ENCODE measurements at regions not wholly inside any gene's neighbourhood (a gene's known extent, or its start where the extent isn't known, plus 50 kb on each side); places are given as distances from the start of the nearest gene placed in this dataset.

DNA sequence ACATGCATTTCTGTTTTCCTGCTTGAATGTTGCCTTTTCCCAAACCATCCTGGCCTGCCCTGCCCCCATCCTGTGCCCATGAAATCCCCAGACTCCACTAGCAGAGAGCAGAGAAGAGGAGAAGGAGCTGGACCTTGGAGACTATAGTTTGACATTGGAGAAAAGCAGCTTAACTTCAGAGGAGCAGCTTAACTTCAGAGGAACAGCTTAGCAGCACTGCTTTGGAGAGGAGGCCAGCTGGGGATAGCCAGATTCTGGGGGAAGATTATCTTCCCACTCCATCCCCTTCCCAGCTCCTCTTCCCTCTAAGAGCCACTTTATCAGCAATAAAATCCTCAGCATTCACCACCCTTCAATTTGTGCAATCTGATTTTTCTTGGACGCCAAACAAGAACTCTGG is 443.0 kb downstream of the PCDH10 start:
- no peaks in the 10 kb centered on the region for H3K9me3 ChIP-seq
- no peak for TF ChIP-seq POLR2A (IDR thresholded peaks at IDR 0.05)
- no peak for TF ChIP-seq POLR2AphosphoS5 (IDR thresholded peaks at IDR 0.05)
- TF ChIP-seq, protein P1, sequence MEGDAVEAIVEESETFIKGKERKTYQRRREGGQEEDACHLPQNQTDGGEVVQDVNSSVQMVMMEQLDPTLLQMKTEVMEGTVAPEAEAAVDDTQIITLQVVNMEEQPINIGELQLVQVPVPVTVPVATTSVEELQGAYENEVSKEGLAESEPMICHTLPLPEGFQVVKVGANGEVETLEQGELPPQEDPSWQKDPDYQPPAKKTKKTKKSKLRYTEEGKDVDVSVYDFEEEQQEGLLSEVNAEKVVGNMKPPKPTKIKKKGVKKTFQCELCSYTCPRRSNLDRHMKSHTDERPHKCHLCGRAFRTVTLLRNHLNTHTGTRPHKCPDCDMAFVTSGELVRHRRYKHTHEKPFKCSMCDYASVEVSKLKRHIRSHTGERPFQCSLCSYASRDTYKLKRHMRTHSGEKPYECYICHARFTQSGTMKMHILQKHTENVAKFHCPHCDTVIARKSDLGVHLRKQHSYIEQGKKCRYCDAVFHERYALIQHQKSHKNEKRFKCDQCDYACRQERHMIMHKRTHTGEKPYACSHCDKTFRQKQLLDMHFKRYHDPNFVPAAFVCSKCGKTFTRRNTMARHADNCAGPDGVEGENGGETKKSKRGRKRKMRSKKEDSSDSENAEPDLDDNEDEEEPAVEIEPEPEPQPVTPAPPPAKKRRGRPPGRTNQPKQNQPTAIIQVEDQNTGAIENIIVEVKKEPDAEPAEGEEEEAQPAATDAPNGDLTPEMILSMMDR (IDR thresholded peaks at IDR 0.05), result no peak
- TF ChIP-seq EP300 (IDR thresholded peaks at IDR 0.05; ENCODE audit: low read depth), result no peak
- no peak for DNase-seq
- no peak overlapping the region for H3K27ac ChIP-seq
- in situ Hi-C loops (cut with MboI; ENCODE audit: low pct_ligation_motif_present in 1 of 4, low pct_unique_long_range_greater_than_20kb in 1 of 4, low sequenced_read_pairs in 3 of 4) (no loop called here), intact Hi-C loops (cut with DNase I; ENCODE audit: low total_unique reads) (no loop called here)
- no peaks in the 10 kb centered on the region for H3K27me3 ChIP-seq
- H3K4me1 ChIP-seq, result no peaks in the 10 kb centered on the region
- H3K4me3 ChIP-seq, result no peak overlapping the region
- no peaks in the 10 kb centered on the region for H3K36me3 ChIP-seq
- WGBS, 2 donors (ENCODE audit: low coverage in 1 of 2), result 90 to 100% methylated on average over 1 of the region's 1 CpG

DNA sequence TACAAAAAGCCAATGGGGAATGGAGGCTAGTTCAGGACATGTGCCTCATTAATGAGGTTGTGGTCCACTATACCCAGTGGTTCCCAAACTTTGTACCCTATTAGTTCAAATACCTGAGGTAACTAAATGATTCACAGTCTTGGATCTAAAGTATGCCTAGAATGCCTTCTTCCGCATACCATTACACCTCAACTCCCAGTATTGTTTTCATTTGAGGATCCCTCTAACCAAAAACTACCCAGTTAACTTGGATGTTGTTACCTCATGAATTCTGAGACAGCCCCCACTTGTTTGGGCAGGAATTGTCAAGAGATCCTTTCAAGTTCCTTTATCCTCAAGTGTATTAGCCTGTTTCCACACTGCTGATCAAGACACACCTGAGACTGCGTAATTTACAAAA is 439.2 kb downstream of the PCDH10 start:
- no peaks in the 10 kb centered on the region for H3K9me3 ChIP-seq
- no peaks in the 10 kb centered on the region for H3K27me3 ChIP-seq
- H3K4me3 ChIP-seq, result no peak overlapping the region
- 96 to 100% methylated on average over 2 of the region's 2 CpGs for whole genome bisulfite sequencing, 2 donors (ENCODE audit: low coverage in 1 of 2)
- H3K4me1 ChIP-seq, result no peaks in the 10 kb centered on the region
- H3K27ac ChIP-seq, result no peak overlapping the region
- no peak for DNase-seq
- no peak for TF ChIP-seq EP300 (IDR thresholded peaks at IDR 0.05; ENCODE audit: low read depth)
- TF ChIP-seq, protein P1 (IDR thresholded peaks at IDR 0.05), result no peak
- no peak for TF ChIP-seq POLR2A (IDR thresholded peaks at IDR 0.05)
- TF ChIP-seq POLR2AphosphoS5 (IDR thresholded peaks at IDR 0.05), result no peak
- in situ Hi-C loops (cut with MboI; ENCODE audit: low pct_ligation_motif_present in 1 of 4, low pct_unique_long_range_greater_than_20kb in 1 of 4, low sequenced_read_pairs in 3 of 4), result no loop called here
- no peaks in the 10 kb centered on the region for H3K36me3 ChIP-seq
- intact Hi-C loops (cut with DNase I; ENCODE audit: low total_unique reads), result no loop called here

DNA sequence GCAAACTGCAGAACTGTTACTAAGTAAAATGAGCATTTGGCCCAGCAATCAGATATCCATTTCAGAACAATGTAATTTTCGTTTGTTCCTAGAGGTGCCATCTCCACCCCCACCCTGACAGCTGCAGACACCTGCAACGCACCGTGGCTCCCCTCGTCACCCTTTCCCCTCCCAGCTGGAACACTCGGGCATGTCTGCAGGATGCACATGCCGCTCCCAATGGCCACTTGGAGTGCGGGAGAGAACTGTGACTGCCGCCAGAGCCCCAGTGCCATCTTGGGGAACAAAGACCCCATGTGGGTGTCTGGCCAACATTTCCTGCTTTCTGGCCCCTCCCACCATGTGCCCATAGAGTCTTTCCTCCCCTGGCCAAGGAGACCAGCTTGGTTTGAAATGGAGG is 436.2 kb downstream of the PCDH10 start:
- intact Hi-C loops (cut with DNase I; ENCODE audit: low total_unique reads), result no loop called here
- in situ Hi-C loops (cut with MboI; ENCODE audit: low pct_ligation_motif_present in 1 of 4, low pct_unique_long_range_greater_than_20kb in 1 of 4, low sequenced_read_pairs in 3 of 4), result no loop called here
- no peaks in the 10 kb centered on the region for H3K27me3 ChIP-seq
- 85 to 91% methylated on average over 6 to 8 of the region's 8 CpGs for WGBS, 2 donors (ENCODE audit: low coverage in 1 of 2)
- no peaks in the 10 kb centered on the region for H3K4me1 ChIP-seq
- H3K4me3 ChIP-seq, result no peak overlapping the region
- DNase-seq, result no peak
- H3K36me3 ChIP-seq, result no peaks in the 10 kb centered on the region
- TF ChIP-seq POLR2AphosphoS5 (IDR thresholded peaks at IDR 0.05) (no peak), EP300 (IDR thresholded peaks at IDR 0.05; ENCODE audit: low read depth) (no peak), POLR2A (IDR thresholded peaks at IDR 0.05) (no peak)
- no peaks in the 10 kb centered on the region for H3K9me3 ChIP-seq
- no peak overlapping the region for H3K27ac ChIP-seq

DNA sequence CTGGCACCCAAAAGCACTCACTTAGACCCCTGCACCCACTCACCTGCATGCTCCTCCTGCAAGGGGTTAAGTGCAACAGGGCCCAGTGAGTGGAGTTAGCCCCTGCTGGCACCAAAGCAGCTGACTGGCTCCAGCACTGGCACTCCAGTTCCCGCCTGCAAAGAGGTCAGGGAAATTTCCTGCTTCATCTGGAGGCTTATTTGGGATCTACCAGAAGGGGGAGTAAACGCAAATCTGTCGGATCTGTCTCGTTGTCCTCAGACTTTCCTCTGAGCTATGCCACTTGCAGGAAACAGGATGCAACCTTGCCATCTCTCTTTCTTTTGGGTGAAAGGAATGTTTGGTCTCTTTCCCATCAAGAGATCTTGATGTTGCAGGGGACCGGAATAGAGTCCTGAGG is 435.6 kb downstream of the PCDH10 start:
- in situ Hi-C loops (cut with MboI; ENCODE audit: low pct_ligation_motif_present in 1 of 4, low pct_unique_long_range_greater_than_20kb in 1 of 4, low sequenced_read_pairs in 3 of 4), result no loop called here
- intact Hi-C loops (cut with DNase I; ENCODE audit: low total_unique reads), result no loop called here

More for the DNA sequence above, 435.6 kb downstream of the PCDH10 start:
- WGBS, 2 donors (ENCODE audit: low coverage in 1 of 2), result 89 to 100% methylated on average over 2 to 5 of the region's 5 CpGs
- no peak for TF ChIP-seq POLR2A (IDR thresholded peaks at IDR 0.05)
- TF ChIP-seq, protein P1 (IDR thresholded peaks at IDR 0.05), result no peak
- no peak for TF ChIP-seq POLR2AphosphoS5 (IDR thresholded peaks at IDR 0.05)
- TF ChIP-seq EP300 (IDR thresholded peaks at IDR 0.05; ENCODE audit: low read depth), result no peak
- Histone ChIP-seq H3K27ac (no peak overlapping the region), H3K27me3 (no peaks in the 10 kb centered on the region), H3K36me3 (no peaks in the 10 kb centered on the region), H3K9me3 (no peaks in the 10 kb centered on the region), H3K4me1 (no peaks in the 10 kb centered on the region), H3K4me3 (no peak overlapping the region)
- no peak for DNase-seq
